ENCODE measurements at regions not wholly inside any gene's neighbourhood (a gene's known extent, or its start where the extent isn't known, plus 50 kb on each side); places are given as distances from the start of the nearest gene placed in this dataset.

DNA sequence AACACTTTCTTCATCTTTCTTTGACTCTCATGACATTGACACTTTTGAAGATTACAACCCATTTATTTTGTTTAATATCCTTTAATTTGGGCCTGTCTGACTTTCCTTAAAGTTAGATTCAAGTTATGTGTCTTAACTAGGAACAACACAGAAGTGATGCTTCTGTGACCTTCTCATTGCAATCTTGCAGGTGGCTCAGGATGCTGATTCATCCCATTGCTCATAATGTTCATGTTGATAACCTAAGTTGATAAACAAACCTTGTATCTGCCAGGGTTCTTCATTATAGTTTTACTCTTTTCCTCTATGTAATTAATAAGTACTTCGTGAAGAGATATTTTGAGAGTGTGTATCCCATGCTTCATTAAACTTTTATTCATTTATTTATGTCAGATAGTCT, 107.2 kb upstream of the SHB start:
- TF ChIP-seq, protein P1, sequence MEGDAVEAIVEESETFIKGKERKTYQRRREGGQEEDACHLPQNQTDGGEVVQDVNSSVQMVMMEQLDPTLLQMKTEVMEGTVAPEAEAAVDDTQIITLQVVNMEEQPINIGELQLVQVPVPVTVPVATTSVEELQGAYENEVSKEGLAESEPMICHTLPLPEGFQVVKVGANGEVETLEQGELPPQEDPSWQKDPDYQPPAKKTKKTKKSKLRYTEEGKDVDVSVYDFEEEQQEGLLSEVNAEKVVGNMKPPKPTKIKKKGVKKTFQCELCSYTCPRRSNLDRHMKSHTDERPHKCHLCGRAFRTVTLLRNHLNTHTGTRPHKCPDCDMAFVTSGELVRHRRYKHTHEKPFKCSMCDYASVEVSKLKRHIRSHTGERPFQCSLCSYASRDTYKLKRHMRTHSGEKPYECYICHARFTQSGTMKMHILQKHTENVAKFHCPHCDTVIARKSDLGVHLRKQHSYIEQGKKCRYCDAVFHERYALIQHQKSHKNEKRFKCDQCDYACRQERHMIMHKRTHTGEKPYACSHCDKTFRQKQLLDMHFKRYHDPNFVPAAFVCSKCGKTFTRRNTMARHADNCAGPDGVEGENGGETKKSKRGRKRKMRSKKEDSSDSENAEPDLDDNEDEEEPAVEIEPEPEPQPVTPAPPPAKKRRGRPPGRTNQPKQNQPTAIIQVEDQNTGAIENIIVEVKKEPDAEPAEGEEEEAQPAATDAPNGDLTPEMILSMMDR (IDR thresholded peaks at IDR 0.05; ENCODE audit: poor library complexity) = no peak
- TF ChIP-seq EZH2phosphoT487 (IDR thresholded peaks at IDR 0.05; ENCODE audit: low read depth, severe bottlenecking, unreplicated experiment) = no peak
- no peak for TF ChIP-seq EZH2 (IDR thresholded peaks at IDR 0.05; ENCODE audit: borderline replicate concordance)
